ENCODE measurements at regions not wholly inside any gene's neighbourhood (a gene's known extent, or its start where the extent isn't known, plus 50 kb on each side); places are given as distances from the start of the nearest gene placed in this dataset.

DNA sequence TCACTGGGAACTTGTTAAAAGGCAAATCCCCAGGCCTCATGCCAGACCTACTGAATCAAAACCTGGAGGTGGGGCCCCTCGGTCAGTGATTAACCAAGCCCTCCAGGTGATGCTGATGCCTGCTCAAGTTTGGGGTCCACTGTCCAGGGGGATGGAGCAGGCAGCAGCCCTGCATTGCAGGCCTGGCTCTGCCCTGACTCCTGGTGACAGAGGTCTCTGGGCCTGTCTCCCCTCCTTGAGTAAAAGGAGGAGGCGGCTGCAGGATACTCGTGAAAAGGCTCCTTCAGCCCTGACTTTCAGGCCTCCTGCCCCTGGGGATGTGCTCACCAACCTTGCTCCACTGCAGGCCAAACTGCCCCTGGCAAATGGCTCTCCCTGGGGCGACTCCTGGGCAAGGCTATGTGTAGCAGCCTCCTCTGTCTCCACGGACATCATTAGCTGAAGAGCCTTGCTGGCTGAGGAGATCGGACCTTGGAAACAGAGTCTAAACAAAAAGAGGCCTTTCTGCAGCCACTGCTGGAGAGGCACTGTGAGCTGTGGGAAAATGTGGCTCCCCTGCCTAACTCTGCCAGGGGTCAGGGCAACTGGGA is 134.8 kb upstream of the ALDH1B1 start (continued):
- TF ChIP-seq, protein P1, sequence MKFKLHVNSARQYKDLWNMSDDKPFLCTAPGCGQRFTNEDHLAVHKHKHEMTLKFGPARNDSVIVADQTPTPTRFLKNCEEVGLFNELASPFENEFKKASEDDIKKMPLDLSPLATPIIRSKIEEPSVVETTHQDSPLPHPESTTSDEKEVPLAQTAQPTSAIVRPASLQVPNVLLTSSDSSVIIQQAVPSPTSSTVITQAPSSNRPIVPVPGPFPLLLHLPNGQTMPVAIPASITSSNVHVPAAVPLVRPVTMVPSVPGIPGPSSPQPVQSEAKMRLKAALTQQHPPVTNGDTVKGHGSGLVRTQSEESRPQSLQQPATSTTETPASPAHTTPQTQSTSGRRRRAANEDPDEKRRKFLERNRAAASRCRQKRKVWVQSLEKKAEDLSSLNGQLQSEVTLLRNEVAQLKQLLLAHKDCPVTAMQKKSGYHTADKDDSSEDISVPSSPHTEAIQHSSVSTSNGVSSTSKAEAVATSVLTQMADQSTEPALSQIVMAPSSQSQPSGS (IDR thresholded peaks at IDR 0.05; ENCODE audit: low read length) = no peak
- no peak for TF ChIP-seq SIX5 (IDR thresholded peaks at IDR 0.05; ENCODE audit: low read depth, low read length)
- no peak for TF ChIP-seq EZH2 (IDR thresholded peaks at IDR 0.05; ENCODE audit: low read depth, low read length, severe bottlenecking)
- TF ChIP-seq JUND (IDR thresholded peaks at IDR 0.05; ENCODE audit: low read length) = no peak
- TF ChIP-seq KDM1A (IDR thresholded peaks at IDR 0.05; ENCODE audit: borderline replicate concordance, low read length) = no peak
- TF ChIP-seq PHF8 (conservative IDR thresholded peaks at IDR 0.05; ENCODE audit: low read depth, low read length) = no peak
- no peak for TF ChIP-seq GABPA (IDR thresholded peaks at IDR 0.05; ENCODE audit: borderline replicate concordance, insufficient read depth, low read length)
- TF ChIP-seq RNF2 (IDR thresholded peaks at IDR 0.05; ENCODE audit: borderline replicate concordance, low read depth, low read length, missing control alignments, poor library complexity, severe bottlenecking) = no peak
- TF ChIP-seq, protein P2, sequence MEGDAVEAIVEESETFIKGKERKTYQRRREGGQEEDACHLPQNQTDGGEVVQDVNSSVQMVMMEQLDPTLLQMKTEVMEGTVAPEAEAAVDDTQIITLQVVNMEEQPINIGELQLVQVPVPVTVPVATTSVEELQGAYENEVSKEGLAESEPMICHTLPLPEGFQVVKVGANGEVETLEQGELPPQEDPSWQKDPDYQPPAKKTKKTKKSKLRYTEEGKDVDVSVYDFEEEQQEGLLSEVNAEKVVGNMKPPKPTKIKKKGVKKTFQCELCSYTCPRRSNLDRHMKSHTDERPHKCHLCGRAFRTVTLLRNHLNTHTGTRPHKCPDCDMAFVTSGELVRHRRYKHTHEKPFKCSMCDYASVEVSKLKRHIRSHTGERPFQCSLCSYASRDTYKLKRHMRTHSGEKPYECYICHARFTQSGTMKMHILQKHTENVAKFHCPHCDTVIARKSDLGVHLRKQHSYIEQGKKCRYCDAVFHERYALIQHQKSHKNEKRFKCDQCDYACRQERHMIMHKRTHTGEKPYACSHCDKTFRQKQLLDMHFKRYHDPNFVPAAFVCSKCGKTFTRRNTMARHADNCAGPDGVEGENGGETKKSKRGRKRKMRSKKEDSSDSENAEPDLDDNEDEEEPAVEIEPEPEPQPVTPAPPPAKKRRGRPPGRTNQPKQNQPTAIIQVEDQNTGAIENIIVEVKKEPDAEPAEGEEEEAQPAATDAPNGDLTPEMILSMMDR (IDR thresholded peaks at IDR 0.05; ENCODE audit: control extremely low read depth in 1 of 3, insufficient read depth in 1 of 3, low read depth in 1 of 3, low read length in 3 of 3) = no peak
- no peak for TF ChIP-seq SP2 (IDR thresholded peaks at IDR 0.05; ENCODE audit: low read length)

Measured in H1 (cell line).